PC-9 (cell line): ENCODE measurements at regions not wholly inside any gene's neighbourhood (a gene's known extent, or its start where the extent isn't known, plus 50 kb on each side); places are given as distances from the start of the nearest gene placed in this dataset.

Experiments
- BruUV-seq: library from RNA; stranded (reverse); fragments of 400-500 nt; replicated peaks from 2 replicates; lab custom pipeline; 2021; lab: Mats Ljungman, UMichigan
- CTCF ChIA-PET: fragments of 300-600 bp; sonication (Branson Sonifier 250); formaldehyde crosslinking; loops from one replicate; lab custom pipeline; 2022; ENCODE audit warnings: antibody characterized with exemption; lab: Charles Lee
- POLR2A ChIA-PET: fragments of 300-600 bp; sonication (Branson Sonifier 250); formaldehyde crosslinking; loops from one replicate; lab custom pipeline; 2022; ENCODE audit warnings: antibody characterized with exemption; ENCODE audit not compliant: unreplicated experiment; lab: Charles Lee
- DNase-seq, 2 experiments: peaks; one replicate each; pipeline versions ENCODE4 v3.0.0 to v3.0.0-alpha.2; 2015 to 2022; ENCODE audit warnings: mixed read lengths in 1 of 2
- H2AFZ ChIP-seq: fragments of 200-600 bp; sonication (generic); 2 replicates; pipeline ENCODE4 v1.8.1; 2017; ENCODE audit warnings: antibody characterized with exemption
- H3F3A ChIP-seq: fragments of 200-600 bp; sonication (generic); 2 replicates; pipeline ENCODE4 v1.8.1; 2017; ENCODE audit warnings: antibody characterized with exemption, mild to moderate bottlenecking, low read depth; ENCODE audit not compliant: insufficient read depth
- H3K27ac ChIP-seq: fragments of 200-600 bp; sonication (generic); 2 replicates; pipeline ENCODE4 v1.6.1; 2016; ENCODE audit warnings: mixed run types
- H3K27me3 ChIP-seq: fragments of 200-600 bp; sonication (generic); 2 replicates; pipeline ENCODE4 v1.6.1; 2016; ENCODE audit warnings: low read depth, mixed run types; ENCODE audit not compliant: insufficient read depth
- H3K36me3 ChIP-seq: fragments of 200-600 bp; sonication (generic); 2 replicates; pipeline ENCODE4 v1.6.1; 2016; ENCODE audit warnings: low read depth, mixed run types
- H3K4me1 ChIP-seq: fragments of 200-600 bp; sonication (generic); replicated peaks from 2 replicates; pipeline ENCODE4 v1.6.1; 2016; ENCODE audit warnings: mixed run types; ENCODE audit not compliant: insufficient read depth
- H3K4me2 ChIP-seq: fragments of 200-600 bp; sonication (generic); 2 replicates; pipeline ENCODE4 v1.6.1; 2017; ENCODE audit warnings: mixed run types
- H3K4me3 ChIP-seq: fragments of 200-600 bp; sonication (generic); 2 replicates; pipeline ENCODE4 v1.6.1; 2016; ENCODE audit warnings: mixed run types
- H3K79me2 ChIP-seq: fragments of 200-600 bp; sonication (generic); 2 replicates; pipeline ENCODE4 v1.6.1; 2017; ENCODE audit warnings: low read depth, mixed run types
- H3K9me2 ChIP-seq: fragments of 200-600 bp; sonication (generic); 2 replicates; pipeline ENCODE4 v1.8.1; 2017; ENCODE audit warnings: mild to moderate bottlenecking; ENCODE audit not compliant: insufficient read depth
- H3K9me3 ChIP-seq: fragments of 200-600 bp; sonication (generic); 2 replicates; pipeline ENCODE4 v1.8.1; 2016; ENCODE audit warnings: low read depth; ENCODE audit not compliant: insufficient read depth
- H4K20me1 ChIP-seq: fragments of 200-600 bp; sonication (generic); 2 replicates; pipeline ENCODE4 v1.8.1; 2017; ENCODE audit not compliant: insufficient read depth
- CTCF ChIP-seq: fragments of 200-600 bp; sonication (generic); conservative IDR thresholded peaks from 2 replicates; pipeline ENCODE4 v1.6.1; 2017; ENCODE audit warnings: mixed run types, antibody characterized with exemption, mild to moderate bottlenecking, moderate library complexity
- EZH2 ChIP-seq: fragments of 200-600 bp; sonication (generic); IDR thresholded peaks from 2 replicates; pipeline ENCODE4 v1.8.0; 2017; ENCODE audit warnings: antibody characterized with exemption, low read depth
- intact Hi-C: fragments of 100-400 bp; cut with micrococcal nuclease; formaldehyde crosslinking; loops from one replicate; pipeline ENCODE4 v1.10.0; 2022; ENCODE audit not compliant: unreplicated experiment

GRCh38 chr12:58387199-58387598, 445.8 kb downstream of the ATP23 start:
- no TSS peak for BruUV-seq
- peak in 1 of 2 experiments; percentile 43 for DNase-seq

DNA sequence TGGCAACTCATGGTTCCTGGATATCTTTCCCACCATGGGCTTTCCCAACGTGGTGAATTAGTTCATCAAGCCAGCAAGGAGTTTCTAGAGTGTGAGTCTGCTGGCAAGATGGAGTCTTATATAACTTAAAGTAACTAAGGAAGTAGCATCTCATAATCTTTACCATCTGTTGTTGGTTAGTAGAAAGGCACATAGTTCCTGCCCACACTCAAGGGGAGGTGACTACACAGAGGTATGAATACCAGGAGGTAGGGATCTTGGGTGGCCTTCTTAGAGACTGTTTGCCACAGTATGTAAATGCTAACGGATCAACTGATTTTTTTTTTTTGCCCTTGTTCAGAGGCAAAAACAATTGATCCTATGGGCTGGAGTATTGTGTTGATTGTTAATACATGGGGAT, 446.9 kb downstream of the ATP23 start:
- no peaks in the 10 kb centered on the region for H3K36me3 ChIP-seq
- ChIA-PET CTCF (no interaction called here), POLR2A (no interaction called here)
- no peaks in the 10 kb centered on the region for H4K20me1 ChIP-seq
- intact Hi-C loops = no loop called here
- no peaks in the 10 kb centered on the region for H3F3A ChIP-seq
- DNase-seq = no peak
- H3K79me2 ChIP-seq = no peaks in the 10 kb centered on the region
- H3K4me1 ChIP-seq = no peaks in the 10 kb centered on the region
- peak overlapping the region; percentile 39; the same call in 1 of the 2 replicates for H2AFZ ChIP-seq
- no peak overlapping the region for H3K4me2 ChIP-seq
- H3K27ac ChIP-seq = no peak overlapping the region
- no peak overlapping the region for H3K4me3 ChIP-seq
- H3K27me3 ChIP-seq = no peaks in the 10 kb centered on the region
- H3K9me2 ChIP-seq = no peaks in the 10 kb centered on the region
- no peaks in the 10 kb centered on the region; the same call in 1 of the 2 replicates for H3K9me3 ChIP-seq
- TF ChIP-seq EZH2 (no peak), CTCF (no peak)
- no TSS peak for BruUV-seq

More at GRCh38 chr12:58387199-58387598, 445.8 kb downstream of the ATP23 start:
- H3F3A ChIP-seq = no peaks in the 10 kb centered on the region
- H3K9me2 ChIP-seq = no peaks in the 10 kb centered on the region
- H3K79me2 ChIP-seq = no peaks in the 10 kb centered on the region
- CTCF ChIA-PET = interaction anchor here (1.0 kb wide), 1 partner anchor 25 kb away, joined by 3 read pairs; no protein-coding TSS in a partner anchor
- H2AFZ ChIP-seq = no peak overlapping the region
- POLR2A ChIA-PET = interaction anchor here (0.7 kb wide), 1 partner anchor 654 kb away, joined by 3 read pairs; no protein-coding TSS in a partner anchor
- intact Hi-C loops = no loop called here
- no peaks in the 10 kb centered on the region; the same call in 1 of the 2 replicates for H3K9me3 ChIP-seq
- TF ChIP-seq EZH2 = no peak
- TF ChIP-seq CTCF = no peak
- no peaks in the 10 kb centered on the region for H4K20me1 ChIP-seq
- H3K27me3 ChIP-seq = no peaks in the 10 kb centered on the region
- no peak overlapping the region for H3K27ac ChIP-seq
- no peak overlapping the region for H3K4me3 ChIP-seq
- H3K36me3 ChIP-seq = no peaks in the 10 kb centered on the region
- no peak overlapping the region for H3K4me2 ChIP-seq
- H3K4me1 ChIP-seq = no peaks in the 10 kb centered on the region

DNA sequence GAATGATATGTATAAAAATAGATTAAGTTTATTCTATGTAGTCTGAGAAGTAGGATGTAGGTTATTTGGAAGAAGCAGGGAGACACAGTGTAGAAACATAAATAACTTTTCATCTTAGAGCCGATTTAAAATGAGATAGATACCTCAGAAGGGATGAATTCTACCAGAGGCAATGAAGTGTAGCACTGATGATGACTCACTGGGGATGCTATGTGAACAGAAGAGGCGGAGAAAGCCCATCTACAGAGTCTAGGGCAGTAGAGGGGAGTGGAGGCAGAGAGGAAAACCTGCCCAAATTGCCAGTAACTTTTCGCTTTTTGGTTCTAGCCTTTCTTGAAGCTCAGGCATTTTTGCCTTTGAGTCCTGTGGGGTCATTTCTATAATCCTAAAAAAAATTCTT, 451.8 kb downstream of the ATP23 start:
- BruUV-seq = no TSS peak
- intact Hi-C loops = no loop called here
- no peaks in the 10 kb centered on the region for H3K27me3 ChIP-seq
- TF ChIP-seq EZH2 (no peak), CTCF (no peak)
- no peaks in the 10 kb centered on the region for H3K79me2 ChIP-seq
- H4K20me1 ChIP-seq = no peaks in the 10 kb centered on the region
- no peak overlapping the region for H3K27ac ChIP-seq
- peaks cover 5% of the 10 kb centered on the region; the same call in 1 of the 2 replicates for H3F3A ChIP-seq
- H3K4me1 ChIP-seq = peaks cover 12% of the 10 kb centered on the region
- no peaks in the 10 kb centered on the region for H3K9me2 ChIP-seq
- no peak for DNase-seq
- H3K9me3 ChIP-seq = no peaks in the 10 kb centered on the region; the same call in 1 of the 2 replicates
- H3K36me3 ChIP-seq = no peaks in the 10 kb centered on the region
- H3K4me3 ChIP-seq = no peak overlapping the region
- H2AFZ ChIP-seq = no peak overlapping the region
- H3K4me2 ChIP-seq = no peak overlapping the region
- ChIA-PET POLR2A (no interaction called here), CTCF (no interaction called here)
